Fibroblast of peridontal ligament (primary cell): ENCODE measurements at regions not wholly inside any gene's neighbourhood (a gene's known extent, or its start where the extent isn't known, plus 50 kb on each side); places are given as distances from the start of the nearest gene placed in this dataset.

ENCODE experiments used
- DNase-seq: peaks from one replicate; pipeline ENCODE4 v3.0.0-alpha.2; 2010; ENCODE audit errors: extremely low read depth

DNA sequence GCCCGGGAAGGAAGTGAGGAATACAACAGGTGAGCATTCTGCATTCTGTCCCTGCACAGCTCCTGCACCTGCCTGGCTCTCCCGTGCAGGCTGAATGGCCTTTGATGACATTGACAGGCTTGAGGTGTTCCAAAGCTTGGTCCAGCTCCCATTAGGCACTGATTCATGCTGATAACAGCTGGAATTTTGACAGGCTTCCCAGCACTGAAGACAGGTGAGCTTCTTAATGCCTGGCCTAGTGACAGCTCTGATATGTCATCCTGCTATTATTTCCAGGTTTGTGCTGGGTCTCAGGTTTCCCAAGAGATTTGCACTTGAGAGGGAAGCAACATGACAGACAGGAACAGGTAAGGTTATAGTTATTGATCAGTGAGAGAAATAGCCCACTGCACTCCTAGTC lies 58.0 kb upstream of the MTNR1B start:
- DNase-seq: no peak

DNA sequence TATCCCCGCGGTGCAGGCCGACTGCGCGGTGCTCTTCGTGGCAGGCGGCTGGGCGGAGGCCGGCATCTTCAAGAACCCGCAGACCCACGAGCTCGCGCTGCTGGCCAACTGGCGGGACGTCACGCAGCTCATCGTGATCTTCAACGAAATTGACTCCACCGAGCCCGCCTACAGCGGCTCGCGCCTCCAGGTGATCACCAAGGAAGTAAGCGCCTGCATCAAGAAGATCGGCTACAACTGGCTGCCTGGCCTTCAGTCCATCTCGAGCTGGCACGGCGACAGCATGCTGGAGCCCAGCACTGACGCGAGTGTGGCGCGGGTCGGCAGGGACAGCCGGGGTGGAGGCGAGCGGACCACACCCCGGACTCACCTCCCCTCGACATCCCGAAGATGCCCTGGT lies 53.9 kb upstream of the MTNR1B start:
- DNase-seq: no peak

DNA sequence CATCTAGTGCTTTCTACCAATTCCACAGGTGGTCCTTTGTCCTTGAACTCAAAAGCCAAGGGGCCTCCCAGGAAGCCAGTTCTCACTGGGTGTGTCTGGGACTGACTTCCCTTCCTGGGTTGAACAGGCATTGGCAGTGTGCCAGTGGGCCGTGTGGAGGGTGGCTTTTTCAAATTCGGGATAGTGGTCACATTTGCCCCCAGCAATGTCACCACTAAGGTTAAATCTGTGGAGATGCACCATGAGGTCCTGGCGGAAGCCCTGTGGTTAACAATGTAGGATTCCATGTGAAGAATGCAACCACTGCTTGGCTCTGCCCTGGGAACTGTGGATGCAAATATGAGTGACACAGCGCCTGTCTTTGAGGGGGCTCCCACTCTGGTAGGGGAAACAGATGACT lies 53.2 kb upstream of the MTNR1B start:
- DNase-seq: no peak

DNA sequence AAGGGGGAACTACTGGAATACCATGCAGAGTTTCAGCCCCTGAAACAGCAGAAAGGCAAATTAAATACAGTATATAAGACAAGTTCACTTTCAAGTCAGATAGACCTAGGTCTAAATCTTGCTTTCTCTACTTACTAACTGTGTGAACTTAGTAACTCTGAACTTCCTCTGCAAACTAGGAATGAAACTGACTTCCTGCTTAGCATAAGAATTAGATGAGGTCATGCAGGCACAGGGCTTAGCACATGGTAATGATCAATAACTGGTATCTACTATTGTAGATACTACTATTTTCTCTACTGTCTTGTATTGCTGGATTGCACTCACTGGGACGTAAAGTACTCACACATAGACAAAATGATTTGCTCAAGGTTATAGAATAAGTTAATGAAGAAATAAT lies 51.5 kb upstream of the MTNR1B start:
- DNase-seq: no peak

DNA sequence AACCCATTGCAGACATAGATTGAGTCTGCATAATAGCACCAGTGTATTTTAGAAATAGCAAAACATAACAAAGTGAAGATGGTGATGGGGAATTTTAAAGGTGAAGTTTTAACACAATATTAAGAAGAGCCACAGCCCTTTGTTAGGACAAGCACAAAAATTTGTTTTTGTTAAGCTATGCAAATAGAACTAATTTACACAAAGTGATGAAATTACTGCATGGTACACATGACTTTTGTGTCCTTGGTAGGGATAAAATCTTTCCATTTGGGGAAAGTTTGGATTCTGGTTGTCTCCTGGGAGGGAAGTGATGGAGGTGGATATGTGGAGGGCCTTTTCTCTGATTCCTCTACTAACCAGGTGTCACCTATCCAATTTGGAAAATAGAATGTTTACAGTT lies 50.4 kb upstream of the MTNR1B start:
- DNase-seq: no peak
